RCC 7860 (cell line): ENCODE measurements at regions not wholly inside any gene's neighbourhood (a gene's known extent, or its start where the extent isn't known, plus 50 kb on each side); places are given as distances from the start of the nearest gene placed in this dataset.
"Not testable (repeated sequence)": the region's sequence is repeated elsewhere in the genome, so short reads cannot be mapped to it uniquely, and the experiment has no call there.

Experiments
- DNase-seq: peaks from one replicate; pipeline ENCODE4 v3.0.0-alpha.2; 2015; ENCODE audit warnings: low spot score
- FAIRE-seq: peaks from 2 replicates; lab custom pipeline; 2012; peaks lifted over from hg19 to GRCh38; lab: Jason Lieb, UNC

DNA sequence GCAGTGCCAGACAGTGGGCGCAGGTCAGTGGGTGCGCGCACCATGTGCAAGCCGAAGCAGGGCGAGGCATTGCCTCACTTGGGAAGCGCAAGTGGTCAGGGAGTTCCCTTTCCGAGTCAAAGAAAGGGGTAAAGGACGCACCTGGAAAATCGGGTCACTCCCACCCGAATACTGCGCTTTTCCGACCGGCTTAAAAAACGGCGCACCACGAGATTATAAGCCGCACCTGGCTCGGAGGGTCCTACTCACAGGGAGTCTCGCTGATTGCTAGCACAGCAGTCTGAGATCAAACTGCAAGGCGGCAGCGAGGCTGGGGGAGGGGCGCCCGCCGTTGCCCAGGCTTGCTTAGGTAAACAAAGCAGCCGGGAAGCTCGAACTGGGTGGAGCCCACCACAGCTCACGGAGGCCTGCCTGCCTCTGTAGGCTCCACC, 77.9 kb downstream of the NR4A2 start:
- FAIRE-seq, DNase-seq: not testable (repeated sequence)

DNA sequence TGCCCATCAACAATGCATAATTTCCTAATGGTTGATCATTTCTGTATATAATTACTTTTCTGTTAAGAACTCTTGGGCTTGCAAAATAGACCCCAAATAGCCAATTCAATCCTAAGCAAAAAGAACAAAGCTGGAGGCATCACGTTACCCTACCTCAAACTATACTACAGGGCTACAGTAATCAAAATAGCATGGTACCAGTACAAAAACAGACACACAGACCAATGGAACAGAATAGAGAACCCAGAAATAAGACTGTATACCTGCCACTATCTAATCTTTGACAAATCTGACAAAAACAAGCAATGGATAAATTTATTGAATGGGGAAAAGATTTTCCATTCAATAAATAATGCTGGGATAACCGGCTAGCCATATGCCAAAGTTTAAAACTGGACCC, 78.8 kb downstream of the NR4A2 start:
- FAIRE-seq = no peak
- no peak for DNase-seq

- FAIRE-seq = no peak
- no peak for DNase-seq
Measured at GRCh38 chr2:156242874-156243273, 89.6 kb downstream of the NR4A2 start.

DNA sequence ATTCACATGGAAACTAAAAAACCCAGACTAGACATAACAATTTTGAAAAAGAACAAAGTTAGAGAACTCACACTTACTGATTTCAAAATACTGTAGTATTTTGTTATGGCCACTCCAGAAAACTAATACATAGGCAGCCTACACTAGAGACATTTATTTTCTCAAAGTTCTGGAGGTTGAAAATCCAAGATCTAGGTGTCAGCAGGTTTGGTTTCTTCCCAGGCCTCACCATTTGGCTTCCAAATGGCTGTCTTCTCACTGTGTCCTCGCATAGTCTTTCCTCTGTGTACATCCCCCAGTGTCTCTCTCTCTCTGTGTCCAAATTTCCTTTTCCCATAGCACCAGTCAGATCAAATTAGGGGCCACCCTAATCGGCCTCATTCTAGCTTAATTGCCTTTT, 95.0 kb downstream of the NR4A2 start:
- FAIRE-seq = no peak
- no peak for DNase-seq

DNA sequence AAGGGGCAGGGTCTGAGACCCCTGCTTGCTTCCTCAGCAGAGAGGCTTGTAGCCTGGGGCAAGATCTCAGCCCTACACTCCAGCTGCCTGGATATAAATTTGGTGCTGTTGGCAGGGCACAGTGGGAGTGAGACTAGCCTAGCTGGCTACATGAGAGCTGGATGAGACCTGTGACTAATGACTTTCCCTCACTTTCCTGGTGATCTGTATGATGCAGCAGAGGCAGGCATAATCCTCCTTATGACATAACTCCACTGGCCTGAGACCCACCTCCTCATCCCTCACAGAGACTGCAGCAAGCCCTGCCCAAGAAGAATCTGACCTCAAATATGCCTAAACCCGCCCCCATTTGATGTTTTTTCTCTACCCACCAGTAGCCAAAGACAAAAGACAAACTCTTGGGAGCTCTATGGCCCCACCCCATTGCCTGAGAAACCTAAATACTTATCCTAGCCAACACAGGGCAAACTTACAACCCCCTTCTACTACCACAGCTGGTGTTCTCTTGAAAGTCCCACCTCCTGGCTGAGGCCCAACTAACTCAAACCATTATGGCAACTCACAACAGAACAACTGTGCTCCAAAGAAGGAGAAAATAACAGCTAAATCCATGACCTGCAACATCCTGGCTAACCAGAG, 102.7 kb downstream of the NR4A2 start:
- FAIRE-seq (no peak), DNase-seq (no peak)

GRCh38 chr2:156223328-156223727, 109.2 kb downstream of the NR4A2 start:
- not testable (repeated sequence) for FAIRE-seq, DNase-seq

DNA sequence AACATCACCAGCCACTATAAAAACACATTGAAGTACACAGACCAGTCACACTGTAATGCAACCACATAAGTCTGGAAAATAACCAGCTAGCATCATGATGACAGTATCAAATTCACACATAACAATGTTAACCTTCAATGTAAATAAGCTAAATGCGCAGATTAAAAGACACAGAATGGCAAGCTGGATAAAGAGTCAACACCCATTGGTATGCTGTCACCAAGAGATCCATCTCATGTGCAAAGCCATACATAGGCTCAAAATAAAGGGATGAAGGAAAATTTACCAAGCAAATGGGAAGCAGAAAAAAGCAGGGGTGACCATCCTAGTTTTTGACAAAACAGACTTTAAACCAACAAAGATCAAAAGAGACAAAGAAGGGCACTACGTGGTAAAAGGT, 110.8 kb downstream of the NR4A2 start:
- FAIRE-seq (no peak), DNase-seq (no peak)

DNA sequence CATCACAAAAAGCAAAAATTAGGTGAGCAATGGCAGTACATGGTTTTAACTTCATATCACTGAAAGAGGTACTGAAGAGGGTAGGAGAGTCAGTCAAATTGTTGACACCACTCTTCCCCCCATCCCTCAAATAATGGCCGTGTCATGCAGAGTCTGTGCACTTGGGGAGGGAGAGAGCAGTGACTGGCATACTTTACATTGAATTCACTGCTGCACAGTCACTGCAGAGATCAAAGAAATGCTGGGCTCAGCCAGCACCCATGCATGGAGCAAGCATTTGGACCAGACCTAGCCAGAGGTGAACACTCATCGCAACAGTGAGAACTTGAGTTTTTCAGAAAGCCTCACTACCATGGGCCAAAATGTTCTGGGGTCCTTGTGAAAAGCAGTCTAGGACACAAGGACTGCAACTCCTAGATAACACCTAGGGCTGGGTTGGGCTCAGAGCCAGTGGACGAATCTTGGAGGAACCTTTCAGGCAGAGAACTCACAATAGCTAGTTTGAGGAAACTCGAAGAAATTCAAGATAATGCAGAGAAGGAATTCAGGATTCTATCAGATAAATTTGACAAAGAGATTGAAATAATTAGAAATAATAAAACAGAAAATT, 112.9 kb downstream of the NR4A2 start:
- FAIRE-seq (no peak), DNase-seq (no peak)

DNA sequence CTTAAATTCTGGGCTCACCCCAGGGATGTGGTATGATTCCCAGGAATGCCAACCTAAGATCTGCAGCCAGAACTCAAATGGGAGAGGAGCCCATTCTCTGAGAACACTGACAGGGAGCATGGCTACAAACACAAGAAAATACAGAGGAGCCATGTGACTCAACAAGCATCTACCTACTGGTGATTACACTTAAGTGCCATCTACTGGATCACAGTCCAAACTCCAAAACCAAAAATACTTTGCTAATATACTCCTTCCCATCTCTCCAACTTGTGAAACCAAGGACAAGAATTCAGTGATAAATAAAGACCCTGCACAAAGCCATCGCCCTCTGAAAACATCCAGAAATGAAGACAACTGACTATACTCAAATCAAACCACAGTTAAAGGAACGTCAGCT, 116.9 kb downstream of the NR4A2 start:
- FAIRE-seq (no peak), DNase-seq (no peak)

DNA sequence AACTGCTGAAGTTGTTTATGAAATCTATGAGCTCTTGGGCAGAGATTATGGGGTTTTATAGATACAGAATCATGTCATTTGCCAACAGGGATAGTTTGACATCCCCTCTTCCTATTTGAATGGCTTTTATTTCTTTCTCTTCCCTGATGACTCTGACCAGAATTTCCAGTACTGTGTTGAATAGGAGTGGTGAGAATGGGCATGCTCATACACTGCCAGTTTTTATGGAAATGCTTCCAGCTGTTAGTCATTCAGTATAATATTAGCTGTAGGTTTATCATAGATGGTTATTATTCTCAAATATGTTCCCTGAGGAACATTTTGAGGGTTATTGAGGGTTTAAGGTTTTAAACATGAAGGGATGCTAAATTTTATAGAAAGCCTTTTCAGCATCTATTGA, 121.2 kb downstream of the NR4A2 start:
- DNase-seq = no peak
- FAIRE-seq = no peak

DNA sequence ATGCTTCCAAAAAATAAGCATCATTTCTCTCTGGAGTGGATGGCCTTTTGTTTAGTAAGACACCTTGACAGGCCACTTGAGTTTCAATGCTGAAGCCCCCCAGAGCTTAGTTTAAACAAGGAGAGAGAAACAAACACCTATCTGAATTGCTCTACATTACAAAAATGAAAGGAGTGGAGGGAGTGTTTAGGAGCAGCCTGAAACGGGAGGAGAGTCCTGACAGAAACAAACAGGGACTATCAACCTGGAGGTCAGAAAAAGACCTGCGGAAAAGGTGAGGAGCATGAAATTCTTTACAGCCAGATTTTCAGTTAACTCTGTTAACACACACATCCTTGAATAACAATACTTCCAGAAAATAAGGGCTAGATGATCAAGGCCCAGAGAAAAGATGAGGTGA, 126.2 kb downstream of the NR4A2 start:
- FAIRE-seq = no peak
- DNase-seq = no peak

- FAIRE-seq (no peak), DNase-seq (no peak)
Measured at GRCh38 chr2:156199588-156199987, 132.9 kb downstream of the NR4A2 start.

DNA sequence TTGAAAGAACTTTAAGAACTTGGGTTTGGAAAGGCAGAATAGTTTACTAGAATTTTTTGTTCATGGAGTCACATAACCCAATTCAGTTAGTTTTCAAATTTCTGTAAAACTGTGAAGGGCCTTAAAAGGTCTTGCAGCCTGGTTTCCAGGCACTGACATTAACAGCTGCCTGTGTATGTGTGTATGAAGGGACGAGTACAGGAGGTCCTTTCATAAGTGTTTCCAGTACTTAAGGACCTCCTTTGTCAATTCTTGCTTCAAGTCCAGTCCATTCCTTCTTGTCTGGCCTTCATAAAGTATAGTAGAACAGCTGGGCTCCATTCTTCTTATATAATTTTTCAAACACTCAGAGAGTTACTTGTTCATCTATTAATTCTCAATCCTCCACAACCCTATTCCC, 136.5 kb downstream of the NR4A2 start:
- FAIRE-seq (no peak), DNase-seq (no peak)

DNA sequence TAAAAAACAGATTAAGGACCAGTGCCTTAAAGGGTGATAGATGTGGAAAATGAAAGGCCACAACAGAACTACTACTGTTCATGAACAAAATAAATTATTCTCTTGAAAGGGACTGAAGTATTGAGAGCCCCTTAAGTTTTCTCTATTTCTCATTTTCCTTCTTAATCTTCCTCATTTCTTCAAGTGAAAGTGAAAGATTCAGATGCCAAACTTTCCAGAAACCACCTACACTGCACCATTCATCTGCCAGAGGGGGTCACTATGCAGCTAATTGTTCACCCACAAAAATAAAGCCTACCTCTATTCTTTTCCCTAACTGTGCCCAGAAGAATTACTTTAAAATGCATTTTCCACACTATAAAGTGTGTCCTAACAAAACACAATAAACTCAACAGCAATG, 140.1 kb downstream of the NR4A2 start:
- no peak for FAIRE-seq
- DNase-seq = no peak

DNA sequence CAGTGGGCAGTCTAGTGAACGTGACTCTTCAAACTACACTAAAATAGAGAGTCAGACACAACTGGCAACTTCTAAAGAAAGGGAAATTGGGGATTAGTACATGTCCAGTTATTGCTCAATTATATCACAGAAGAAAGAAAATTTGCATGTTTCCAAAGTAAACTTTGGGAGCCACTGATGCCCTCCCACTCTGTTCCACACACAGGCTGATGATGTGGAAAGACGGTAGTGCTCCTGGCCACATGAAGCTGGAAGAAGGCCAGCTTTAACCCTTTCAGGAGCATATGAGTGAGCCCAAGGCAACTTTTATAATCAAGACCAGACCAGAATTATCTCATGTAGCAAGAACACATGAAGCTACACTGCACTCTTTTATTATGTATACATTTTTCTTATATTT, 141.0 kb downstream of the NR4A2 start:
- DNase-seq = no peak
- no peak for FAIRE-seq

- FAIRE-seq (no peak), DNase-seq (no peak)
Measured at GRCh38 chr2:156190517-156190916, 142.0 kb downstream of the NR4A2 start.

GRCh38 chr2:156189584-156189983, 142.9 kb downstream of the NR4A2 start:
- DNase-seq (no peak), FAIRE-seq (no peak)

DNA sequence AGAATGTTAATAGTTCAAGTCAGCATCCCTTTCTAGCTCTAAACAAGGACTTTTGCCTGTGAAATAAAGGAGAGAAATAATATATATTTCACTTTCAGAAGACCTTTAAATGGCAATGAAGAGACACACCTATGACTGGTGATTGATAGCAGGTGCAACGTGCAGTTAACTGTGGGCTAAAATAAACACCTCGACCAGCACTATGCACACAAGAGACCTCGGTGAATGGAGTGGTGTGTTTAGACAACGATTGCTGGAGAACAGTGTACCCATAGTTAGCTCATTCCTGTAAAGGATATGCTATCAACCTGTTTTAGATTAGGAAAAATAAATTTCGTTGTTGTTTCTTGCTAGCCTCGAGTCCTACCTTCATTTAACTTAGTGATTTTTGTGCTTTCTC, 143.4 kb downstream of the NR4A2 start:
- DNase-seq = no peak
- no peak for FAIRE-seq

GRCh38 chr2:156182132-156182531, 150.4 kb downstream of the NR4A2 start:
- DNase-seq (no peak), FAIRE-seq (no peak)

GRCh38 chr2:156181208-156181607, 151.3 kb downstream of the NR4A2 start:
- no peak for FAIRE-seq
- DNase-seq = no peak

- DNase-seq = no peak
- FAIRE-seq = no peak
Measured at GRCh38 chr2:156177654-156178053, 154.9 kb downstream of the NR4A2 start.

DNA sequence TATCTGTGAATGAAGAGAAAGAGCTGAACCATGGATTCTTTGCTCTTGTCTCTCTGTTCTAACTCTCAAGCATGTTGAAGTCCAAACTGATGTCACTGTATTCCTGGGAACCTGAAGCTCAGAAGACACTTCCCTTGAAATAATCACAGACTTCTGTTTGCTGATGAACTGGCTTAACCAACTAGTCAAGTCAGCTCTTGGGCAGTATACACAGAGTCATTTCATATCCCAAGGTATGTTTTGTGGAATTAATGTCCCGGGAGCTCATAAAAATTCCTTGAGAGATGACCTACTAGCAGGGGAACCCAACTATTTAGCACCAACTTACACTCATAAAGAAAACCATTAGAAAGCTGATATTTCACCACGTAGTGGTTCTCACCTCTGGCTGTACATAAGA, 156.6 kb downstream of the NR4A2 start:
- FAIRE-seq = no peak

DNA sequence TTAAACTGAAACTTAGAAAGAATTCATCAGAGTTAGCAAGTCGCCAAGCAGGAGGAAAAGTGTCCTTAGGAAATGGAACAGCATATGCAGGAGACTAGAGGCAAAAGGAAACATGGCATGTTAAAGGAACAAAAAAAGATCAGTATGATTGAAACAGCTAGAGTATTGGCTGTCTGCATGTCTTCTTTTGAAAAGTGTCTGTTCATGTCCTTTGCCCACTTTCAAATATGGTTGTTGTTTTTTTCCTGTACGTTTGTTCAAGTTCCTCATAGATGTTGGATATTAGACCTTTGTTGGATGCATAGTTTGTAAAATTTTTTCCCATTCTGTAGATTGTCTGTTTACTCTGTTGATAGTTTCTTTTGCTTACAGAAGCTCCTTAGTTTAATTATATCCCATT, 161.6 kb downstream of the NR4A2 start:
- DNase-seq (no peak), FAIRE-seq (no peak)

More for the DNA sequence above, 156.6 kb downstream of the NR4A2 start:
- DNase-seq = no peak
